Endothelial cell of umbilical vein (primary cell): ENCODE measurements at regions not wholly inside any gene's neighbourhood (a gene's known extent, or its start where the extent isn't known, plus 50 kb on each side); places are given as distances from the start of the nearest gene placed in this dataset.

Source experiments
- BruUV-seq: library from RNA; stranded (reverse); fragments of 400-500 nt; replicated peaks from 2 replicates; lab custom pipeline; 2021; lab: Mats Ljungman, UMichigan
- CTCF ChIA-PET: fragments of 300-600, 350-600 bp; sonication (Branson Sonifier 250); formaldehyde crosslinking; loops from one replicate; lab custom pipeline; 2021; ENCODE audit warnings: antibody characterized with exemption, inconsistent platforms; lab: Charles Lee
- POLR2A ChIA-PET: fragments of 300-600, 350-600 bp; sonication (Branson Sonifier 250); formaldehyde crosslinking; loops from one replicate; lab custom pipeline; 2021; ENCODE audit warnings: antibody characterized with exemption, inconsistent platforms; lab: Charles Lee
- DNase-seq: peaks from one replicate; pipeline ENCODE4 v3.0.0-alpha.2; 2011; ENCODE audit warnings: low read depth, low spot score
- FAIRE-seq: peaks from 2 replicates; lab custom pipeline; 2011; peaks lifted over from hg19 to GRCh38; lab: Jason Lieb, UNC
- H2AFZ ChIP-seq: 2 replicates; pipeline ENCODE4 v1.6.0; 2012; ENCODE audit warnings: low read depth, low read length, control low read depth, inconsistent platforms
- H3K27ac ChIP-seq: 2 replicates; pipeline ENCODE4 v1.5.1; 2011; ENCODE audit warnings: low read depth, mild to moderate bottlenecking, control low read depth, low read length, moderate library complexity; ENCODE audit not compliant: insufficient read depth
- H3K27me3 ChIP-seq, 2 experiments: 2 replicates each; pipeline versions ENCODE4 v1.6.0 to v1.6.1; 2011; ENCODE audit warnings: low read length in 2 of 2, mixed read lengths in 1 of 2; ENCODE audit not compliant: control insufficient read depth in 2 of 2, insufficient read depth in 2 of 2
- H3K36me3 ChIP-seq, 2 experiments: 2 replicates in 1 of 2; 3 replicates in 1 of 2; pipeline ENCODE4 v1.5.1; 2011; ENCODE audit warnings: low read length in 2 of 2, mild to moderate bottlenecking in 1 of 2, moderate library complexity in 1 of 2; ENCODE audit not compliant: control insufficient read depth in 2 of 2, insufficient read depth in 2 of 2; ENCODE audit errors: extremely low read depth in 1 of 2
- H3K4me1 ChIP-seq: 3 replicates; pipeline ENCODE4 v1.5.1; 2011; ENCODE audit warnings: mild to moderate bottlenecking, low read length; ENCODE audit not compliant: control insufficient read depth, insufficient read depth; ENCODE audit errors: extremely low read depth
- H3K4me2 ChIP-seq: 2 replicates; pipeline ENCODE4 v1.6.1; 2011; ENCODE audit warnings: low read length, control low read depth, mixed read lengths; ENCODE audit not compliant: insufficient read depth
- H3K4me3 ChIP-seq, 3 experiments: fragments of 200-600 bp in 1 of 3; sonication (generic), shearing (Covaris generic) in 1 of 3; replicated peaks in 1 of 3; 2 replicates each; pipeline ENCODE4 v1.5.1; 2011 to 2016; ENCODE audit warnings: control low read depth in 3 of 3, low read length in 3 of 3, mild to moderate bottlenecking in 2 of 3, inconsistent platforms in 1 of 3, low read depth in 1 of 3, moderate library complexity in 1 of 3; ENCODE audit not compliant: insufficient read depth in 1 of 3
- H3K79me2 ChIP-seq: 2 replicates; pipeline ENCODE4 v1.6.0; 2012; ENCODE audit warnings: low read length, inconsistent platforms; ENCODE audit not compliant: control insufficient read depth, insufficient read depth
- H3K9ac ChIP-seq: replicated peaks from 2 replicates; pipeline ENCODE3; 2011; ENCODE audit warnings: low read length, control low read depth; ENCODE audit not compliant: insufficient read depth; ENCODE audit errors: extremely low read depth
- H3K9me1 ChIP-seq: replicated peaks from 3 replicates; pipeline ENCODE4 v1.6.0; 2011; ENCODE audit warnings: mild to moderate bottlenecking, low read length; ENCODE audit not compliant: control insufficient read depth, insufficient read depth; ENCODE audit errors: extremely low read depth
- H3K9me3 ChIP-seq: replicated peaks from 2 replicates; pipeline ENCODE4 v1.5.1; 2012; ENCODE audit warnings: low read length, inconsistent platforms; ENCODE audit not compliant: control insufficient read depth, insufficient read depth
- H4K20me1 ChIP-seq: replicated peaks from 2 replicates; pipeline ENCODE3; 2011; ENCODE audit warnings: mild to moderate bottlenecking, low read length; ENCODE audit not compliant: control insufficient read depth, insufficient read depth; ENCODE audit errors: extremely low read depth
- EZH2 ChIP-seq: IDR thresholded peaks from 2 replicates; pipeline ENCODE4 v1.6.1; 2012; ENCODE audit warnings: borderline replicate concordance, low read depth, mild to moderate bottlenecking, moderate library complexity, low read length, inconsistent platforms; ENCODE audit not compliant: severe bottlenecking
- FOS ChIP-seq: IDR thresholded peaks from 2 replicates; pipeline ENCODE4 v1.6.1; 2011; ENCODE audit warnings: mild to moderate bottlenecking, low read length, moderate library complexity, borderline replicate concordance; ENCODE audit not compliant: insufficient read depth
- JUN ChIP-seq: IDR thresholded peaks from 2 replicates; pipeline ENCODE4 v1.6.1; 2011; ENCODE audit warnings: borderline replicate concordance, low read depth; ENCODE audit not compliant: insufficient read length, insufficient read depth
- MAX ChIP-seq: IDR thresholded peaks from 2 replicates; pipeline ENCODE4 v1.6.1; 2011; ENCODE audit not compliant: insufficient read depth, insufficient read length
- MYC ChIP-seq: IDR thresholded peaks from one replicate; pipeline ENCODE4 v1.6.1; 2011; ENCODE audit warnings: mild to moderate bottlenecking, low read depth, low read length
- POLR2A ChIP-seq: IDR thresholded peaks from 2 replicates; pipeline ENCODE4 v1.6.1; 2012; ENCODE audit warnings: low read depth, mild to moderate bottlenecking, control low read depth, low read length
- POLR2AphosphoS5 ChIP-seq: IDR thresholded peaks from 2 replicates; pipeline ENCODE4 v1.6.1; 2012; ENCODE audit warnings: low read depth, mild to moderate bottlenecking, control low read depth, low read length, moderate library complexity; ENCODE audit not compliant: insufficient read depth
- dilution Hi-C: fragments of 300-500 bp; cut with MboI; formaldehyde crosslinking; loops from one replicate; pipeline ENCODE4 v1.15.0; 2019; ENCODE audit warnings: low sequenced_read_pairs; ENCODE audit not compliant: extremely low pct_ligation_motif_present
- intact Hi-C: fragments of 100-400 bp; cut with micrococcal nuclease; formaldehyde crosslinking; loops from one replicate; pipeline ENCODE4 v1.10.0; 2022

- Histone ChIP-seq H3K9ac (no peak overlapping the region), H3K4me1 (no peaks in the 10 kb centered on the region), H3K4me3 (no peak overlapping the region), H3K27ac (no peak overlapping the region), H3K4me2 (no peak overlapping the region), H3K9me3 (no peaks in the 10 kb centered on the region), H3K79me2 (no peaks in the 10 kb centered on the region), H3K9me1 (no peaks in the 10 kb centered on the region), H4K20me1 (no peaks in the 10 kb centered on the region), H3K27me3 (no peaks in the 10 kb centered on the region), H3K36me3 (no peaks in the 10 kb centered on the region), H2AFZ (no peak overlapping the region)
- no peak for DNase-seq
- CTCF ChIA-PET: no interaction called here
- TF ChIP-seq MYC (no peak), JUN (no peak), POLR2AphosphoS5 (no peak), FOS (no peak), POLR2A (no peak), MAX (no peak), EZH2 (no peak)
- POLR2A ChIA-PET: no interaction called here
- BruUV-seq: no TSS peak
- intact Hi-C loops (no loop called here), dilution Hi-C loops (no loop called here)
- no peak for FAIRE-seq
Observed at GRCh38 chr2:5562865-5563264, 129.3 kb upstream of the SOX11 start.

GRCh38 chr2:5563411-5563810 lies 128.8 kb upstream of the SOX11 start:
- Histone ChIP-seq H3K9ac (no peak overlapping the region), H3K27me3 (no peaks in the 10 kb centered on the region), H3K9me3 (no peaks in the 10 kb centered on the region), H3K27ac (no peak overlapping the region), H4K20me1 (no peaks in the 10 kb centered on the region), H2AFZ (no peak overlapping the region), H3K4me1 (no peaks in the 10 kb centered on the region), H3K79me2 (no peaks in the 10 kb centered on the region), H3K9me1 (no peaks in the 10 kb centered on the region), H3K36me3 (no peaks in the 10 kb centered on the region), H3K4me2 (no peak overlapping the region), H3K4me3 (no peak overlapping the region)
- dilution Hi-C loops: no loop called here
- ChIA-PET CTCF (no interaction called here), POLR2A (no interaction called here)
- no peak for DNase-seq
- TF ChIP-seq MYC: no peak
- intact Hi-C loops: no loop called here
- FAIRE-seq: no peak
- BruUV-seq: no TSS peak
